Peyer's patch (tissue), 4 donors: ENCODE measurements at regions not wholly inside any gene's neighbourhood (a gene's known extent, or its start where the extent isn't known, plus 50 kb on each side); places are given as distances from the start of the nearest gene placed in this dataset.
"Not testable (repeated sequence)": the region's sequence is repeated elsewhere in the genome, so short reads cannot be mapped to it uniquely, and the experiment has no call there.

ENCODE experiments used
- CTCF ChIP-seq, 6 experiments: fragments of 450-650 bp in 4 of 6; fragments of 200-600 bp in 2 of 6; sonication (generic) in 1 of 6; IDR thresholded peaks; one replicate each; pipeline ENCODE4 v1.5.1; 2017 to 2019; ENCODE audit warnings: antibody characterized with exemption in 6 of 6, mild to moderate bottlenecking in 3 of 6, moderate library complexity in 1 of 6
- POLR2A ChIP-seq, 2 donors: fragments of 450-650 bp; IDR thresholded peaks; one replicate each; pipeline ENCODE4 v1.5.1; 2017; ENCODE audit warnings: antibody characterized with exemption in 2 of 2, mild to moderate bottlenecking in 2 of 2, moderate library complexity in 2 of 2

- TF ChIP-seq CTCF, POLR2A (IDR thresholded peaks at IDR 0.05): not testable (repeated sequence)
Observed at GRCh38 chr15:79744485-79744884, 152.3 kb downstream of the MTHFS start.
